ENCODE measurements at regions not wholly inside any gene's neighbourhood (a gene's known extent, or its start where the extent isn't known, plus 50 kb on each side); places are given as distances from the start of the nearest gene placed in this dataset.
"Not testable (repeated sequence)": the region's sequence is repeated elsewhere in the genome, so short reads cannot be mapped to it uniquely, and the experiment has no call there.

DNA sequence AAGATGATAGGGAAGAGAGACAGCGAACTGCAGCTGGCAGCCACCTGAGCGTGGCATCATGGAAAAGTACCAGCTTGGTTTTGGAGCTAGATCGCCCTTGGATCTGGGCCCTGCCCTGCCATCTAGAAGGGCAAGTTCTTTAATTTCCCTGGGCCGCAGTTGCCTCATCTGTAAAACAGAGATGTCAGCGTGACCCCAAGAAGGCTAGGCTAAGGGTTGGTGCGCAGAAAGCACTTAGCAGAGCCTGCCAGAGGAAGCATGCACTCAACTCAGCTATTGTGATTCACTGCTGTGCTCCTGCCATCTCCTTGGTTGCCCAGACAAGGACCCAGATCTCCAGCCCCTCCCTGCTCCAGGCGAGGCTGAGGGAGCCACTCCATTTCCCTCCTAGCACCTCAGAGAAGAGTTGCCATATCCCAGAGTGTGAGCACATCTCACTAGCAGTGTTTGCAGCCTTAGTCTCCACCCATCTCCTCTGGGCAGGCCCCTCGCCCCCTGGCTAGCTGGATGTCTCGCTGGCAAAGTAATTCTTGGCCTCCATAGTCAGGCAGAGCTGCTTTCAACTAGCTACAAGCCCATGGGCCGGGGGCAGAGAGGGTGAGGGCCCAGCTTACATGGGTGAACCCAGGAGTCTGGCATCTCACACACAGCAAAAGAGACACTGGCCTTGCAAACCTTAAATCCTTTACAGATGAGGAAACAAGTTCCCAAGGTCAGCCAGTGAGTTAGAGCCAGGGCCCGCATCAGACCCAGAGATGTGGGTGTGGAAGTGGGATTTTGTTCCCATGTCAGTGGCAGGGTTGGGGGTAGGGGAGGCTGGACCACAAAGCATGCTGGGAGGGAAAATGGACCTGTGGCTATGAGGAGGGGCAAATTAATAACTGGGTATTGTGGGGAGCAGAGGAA, 280.7 kb upstream of the TLE3 start:
- DNase-seq (ENCODE audit: low read depth): no peak

DNA sequence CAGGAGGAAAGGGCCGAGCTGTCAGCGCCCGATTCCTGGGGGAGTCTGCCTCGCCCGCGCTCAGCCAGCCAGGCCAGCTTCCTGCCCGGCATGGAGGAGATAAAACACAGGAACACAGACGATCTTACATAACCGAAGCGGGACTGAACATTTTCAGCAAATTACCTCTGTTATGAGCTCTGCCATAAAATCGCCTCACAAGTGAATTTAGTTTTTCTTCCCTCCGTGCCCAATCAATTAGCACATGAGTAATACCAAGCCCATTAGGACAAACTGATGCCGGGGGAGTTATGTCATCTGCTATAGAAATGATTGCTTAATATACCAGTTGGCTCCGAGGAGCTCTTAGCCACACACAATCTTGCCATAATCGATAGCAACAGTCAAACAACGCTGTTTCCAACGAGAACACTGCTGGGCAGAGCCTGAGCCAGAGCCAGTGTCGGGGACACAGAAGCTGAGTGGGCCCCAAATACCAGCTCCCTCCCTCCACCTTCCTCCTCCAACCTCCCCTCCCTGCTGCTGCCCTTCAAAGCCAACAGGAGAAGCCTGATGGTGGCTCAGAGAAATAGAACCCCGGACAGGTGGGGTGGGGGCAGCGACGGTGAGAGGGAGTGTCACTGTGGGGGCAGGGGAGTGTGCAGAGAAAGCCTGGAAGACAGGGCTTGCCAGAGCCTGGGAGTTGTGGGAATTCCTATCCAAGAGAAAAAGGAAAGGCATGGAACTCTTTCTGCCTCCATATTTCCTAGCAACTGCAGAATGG, 279.4 kb upstream of the TLE3 start:
- TF ChIP-seq, protein P1, sequence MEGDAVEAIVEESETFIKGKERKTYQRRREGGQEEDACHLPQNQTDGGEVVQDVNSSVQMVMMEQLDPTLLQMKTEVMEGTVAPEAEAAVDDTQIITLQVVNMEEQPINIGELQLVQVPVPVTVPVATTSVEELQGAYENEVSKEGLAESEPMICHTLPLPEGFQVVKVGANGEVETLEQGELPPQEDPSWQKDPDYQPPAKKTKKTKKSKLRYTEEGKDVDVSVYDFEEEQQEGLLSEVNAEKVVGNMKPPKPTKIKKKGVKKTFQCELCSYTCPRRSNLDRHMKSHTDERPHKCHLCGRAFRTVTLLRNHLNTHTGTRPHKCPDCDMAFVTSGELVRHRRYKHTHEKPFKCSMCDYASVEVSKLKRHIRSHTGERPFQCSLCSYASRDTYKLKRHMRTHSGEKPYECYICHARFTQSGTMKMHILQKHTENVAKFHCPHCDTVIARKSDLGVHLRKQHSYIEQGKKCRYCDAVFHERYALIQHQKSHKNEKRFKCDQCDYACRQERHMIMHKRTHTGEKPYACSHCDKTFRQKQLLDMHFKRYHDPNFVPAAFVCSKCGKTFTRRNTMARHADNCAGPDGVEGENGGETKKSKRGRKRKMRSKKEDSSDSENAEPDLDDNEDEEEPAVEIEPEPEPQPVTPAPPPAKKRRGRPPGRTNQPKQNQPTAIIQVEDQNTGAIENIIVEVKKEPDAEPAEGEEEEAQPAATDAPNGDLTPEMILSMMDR (IDR thresholded peaks at IDR 0.05; ENCODE audit: control insufficient read depth, insufficient read depth, low read depth, low read length, missing control alignments): no peak
- peak; percentile 24 for DNase-seq (ENCODE audit: low read depth)
- no peak overlapping the region for H3K4me3 ChIP-seq (ENCODE audit: control insufficient read depth, low read depth, low read length)

More for the DNA sequence above, 280.7 kb upstream of the TLE3 start:
- TF ChIP-seq, protein P1 (IDR thresholded peaks at IDR 0.05; ENCODE audit: control insufficient read depth, insufficient read depth, low read depth, low read length, missing control alignments): no peak
- H3K4me3 ChIP-seq (ENCODE audit: control insufficient read depth, low read depth, low read length): no peak overlapping the region

DNA sequence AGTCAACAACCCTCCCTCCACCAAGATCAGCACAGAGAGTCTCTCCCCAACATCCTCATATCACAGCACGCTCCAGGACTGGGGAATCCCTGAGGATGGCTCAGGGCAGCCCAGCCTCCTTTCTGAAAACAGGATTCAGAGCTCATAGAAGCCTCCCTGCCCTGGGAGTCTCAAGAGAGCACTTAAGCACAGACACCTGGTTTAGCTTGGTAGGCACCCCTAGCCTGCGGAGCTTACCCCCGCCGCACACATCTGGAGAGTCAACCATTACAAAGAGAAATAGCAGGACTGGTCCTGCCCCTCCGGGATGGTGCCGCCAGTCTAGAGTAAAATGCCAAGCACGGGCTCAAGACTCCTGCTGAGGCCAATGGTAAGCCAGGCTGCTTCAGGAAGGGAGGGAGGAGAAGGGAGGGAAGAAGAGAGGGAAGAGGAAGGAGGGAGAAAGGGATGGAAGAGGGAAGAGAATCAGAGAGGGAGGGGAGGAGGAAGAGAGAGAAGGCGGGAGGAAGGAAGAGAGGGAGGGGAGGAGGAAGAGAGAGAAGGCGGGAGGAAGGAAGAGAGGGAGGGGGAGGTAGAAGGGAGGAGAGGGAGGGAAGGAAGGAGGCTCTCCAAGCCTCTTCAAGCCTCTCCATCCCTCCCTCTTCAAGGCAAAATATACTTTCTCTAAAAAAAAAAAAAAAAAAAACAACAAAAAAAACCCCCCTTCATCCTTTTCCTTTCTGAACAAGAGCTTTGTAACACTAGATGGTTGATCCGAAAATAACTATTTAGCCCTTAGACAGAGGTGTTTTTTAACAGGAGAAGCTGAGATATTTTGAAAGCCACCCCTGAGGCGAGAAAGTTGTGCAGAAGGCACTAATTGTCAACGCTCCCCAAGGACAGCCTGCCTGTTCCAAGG, 278.6 kb upstream of the TLE3 start:
- no peak overlapping the region for H3K4me3 ChIP-seq (ENCODE audit: control insufficient read depth, low read depth, low read length)

DNA sequence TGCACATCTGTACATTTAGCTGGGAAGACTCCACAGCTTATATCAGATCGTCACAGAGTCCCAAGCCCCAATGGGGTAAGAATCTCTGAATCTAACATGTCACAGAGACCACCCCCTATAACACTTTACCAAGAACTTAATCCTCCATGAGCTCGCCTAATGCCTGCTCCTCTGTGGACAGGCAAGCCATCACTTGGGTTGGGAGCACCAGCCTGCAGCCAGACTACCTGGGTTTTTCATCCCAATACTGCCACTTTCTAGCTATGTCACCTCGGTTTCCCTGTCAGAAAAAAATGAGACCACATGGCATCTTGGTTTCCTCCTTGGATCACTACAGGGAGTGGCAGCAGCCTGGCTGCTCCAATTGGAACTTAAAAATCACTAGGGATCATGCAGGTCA, 277.9 kb upstream of the TLE3 start:
- DNase-seq (ENCODE audit: low read depth): no peak
- H3K4me3 ChIP-seq (ENCODE audit: control insufficient read depth, low read depth, low read length): no peak overlapping the region
- TF ChIP-seq, protein P1 (IDR thresholded peaks at IDR 0.05; ENCODE audit: control insufficient read depth, insufficient read depth, low read depth, low read length, missing control alignments): no peak

More for the DNA sequence above, 278.6 kb upstream of the TLE3 start:
- TF ChIP-seq, protein P1 (IDR thresholded peaks at IDR 0.05; ENCODE audit: control insufficient read depth, insufficient read depth, low read depth, low read length, missing control alignments): no peak
- no peak for DNase-seq (ENCODE audit: low read depth)

DNA sequence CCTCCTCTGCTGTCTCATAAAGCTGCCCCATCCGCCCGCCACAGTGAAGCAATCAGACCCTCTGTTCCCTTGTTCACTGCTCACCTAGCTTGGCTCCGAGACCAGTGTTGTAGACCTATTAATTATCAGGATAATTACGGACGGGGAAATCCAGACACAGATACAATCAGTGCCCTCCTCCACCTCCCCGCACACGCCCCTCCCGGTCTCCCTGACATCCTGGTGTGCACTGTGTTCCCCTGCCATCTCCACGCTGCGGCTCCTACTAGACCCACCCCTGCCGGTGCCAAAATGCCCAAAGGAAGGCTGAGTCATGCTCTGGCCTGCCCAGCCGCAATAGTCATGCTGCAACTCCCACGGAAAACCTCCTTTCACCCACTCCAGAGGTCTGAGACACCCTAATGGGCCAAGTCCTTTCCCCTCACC, 277.3 kb upstream of the TLE3 start:
- H3K4me3 ChIP-seq (ENCODE audit: control insufficient read depth, low read depth, low read length): no peak overlapping the region
- TF ChIP-seq, protein P1 (IDR thresholded peaks at IDR 0.05; ENCODE audit: control insufficient read depth, insufficient read depth, low read depth, low read length, missing control alignments): no peak
- DNase-seq (ENCODE audit: low read depth): peak; percentile 3

DNA sequence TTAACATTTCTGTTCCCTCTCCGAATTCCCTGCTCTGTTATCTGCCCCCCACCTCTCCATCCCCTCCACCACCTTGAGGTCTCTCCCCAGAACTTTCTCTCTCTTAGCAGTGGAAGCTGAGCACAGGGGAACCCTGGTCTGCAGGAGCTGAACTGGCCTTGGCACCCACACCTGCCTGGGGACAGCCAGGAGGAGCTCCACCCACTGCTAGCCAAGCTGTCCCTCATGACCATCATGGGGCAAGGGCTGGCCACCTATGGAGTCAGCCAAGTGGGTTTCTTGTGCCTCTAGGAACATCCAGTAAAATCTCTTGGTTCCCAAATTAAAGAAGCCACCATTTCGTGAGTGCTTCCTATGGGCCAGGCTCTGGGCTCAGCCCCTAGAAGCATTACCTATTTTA, 276.4 kb upstream of the TLE3 start:
- TF ChIP-seq, protein P1 (IDR thresholded peaks at IDR 0.05; ENCODE audit: control insufficient read depth, insufficient read depth, low read depth, low read length, missing control alignments): no peak
- DNase-seq (ENCODE audit: low read depth): no peak
- no peak overlapping the region for H3K4me3 ChIP-seq (ENCODE audit: control insufficient read depth, low read depth, low read length)

DNA sequence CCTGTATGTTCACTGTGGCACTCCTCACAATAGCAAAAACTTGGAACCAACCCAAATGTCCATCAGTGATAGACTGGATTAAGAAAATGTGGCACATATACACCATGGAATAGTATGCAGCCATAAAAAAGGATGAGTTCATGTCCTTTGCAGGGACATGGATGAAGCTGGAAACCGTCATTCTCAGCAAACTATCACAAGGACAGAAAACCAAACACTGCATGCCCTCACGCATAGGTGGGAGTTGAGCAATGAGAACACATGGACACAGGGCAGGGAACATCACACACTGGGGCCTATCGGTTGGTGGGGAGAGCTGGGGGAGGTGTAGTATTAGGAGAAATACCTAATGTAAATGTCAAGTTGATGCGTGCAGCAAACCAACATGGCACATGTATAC, 275.7 kb upstream of the TLE3 start:
- not testable (repeated sequence) for DNase-seq (ENCODE audit: low read depth); H3K4me3 ChIP-seq (ENCODE audit: control insufficient read depth, low read depth, low read length)

DNA sequence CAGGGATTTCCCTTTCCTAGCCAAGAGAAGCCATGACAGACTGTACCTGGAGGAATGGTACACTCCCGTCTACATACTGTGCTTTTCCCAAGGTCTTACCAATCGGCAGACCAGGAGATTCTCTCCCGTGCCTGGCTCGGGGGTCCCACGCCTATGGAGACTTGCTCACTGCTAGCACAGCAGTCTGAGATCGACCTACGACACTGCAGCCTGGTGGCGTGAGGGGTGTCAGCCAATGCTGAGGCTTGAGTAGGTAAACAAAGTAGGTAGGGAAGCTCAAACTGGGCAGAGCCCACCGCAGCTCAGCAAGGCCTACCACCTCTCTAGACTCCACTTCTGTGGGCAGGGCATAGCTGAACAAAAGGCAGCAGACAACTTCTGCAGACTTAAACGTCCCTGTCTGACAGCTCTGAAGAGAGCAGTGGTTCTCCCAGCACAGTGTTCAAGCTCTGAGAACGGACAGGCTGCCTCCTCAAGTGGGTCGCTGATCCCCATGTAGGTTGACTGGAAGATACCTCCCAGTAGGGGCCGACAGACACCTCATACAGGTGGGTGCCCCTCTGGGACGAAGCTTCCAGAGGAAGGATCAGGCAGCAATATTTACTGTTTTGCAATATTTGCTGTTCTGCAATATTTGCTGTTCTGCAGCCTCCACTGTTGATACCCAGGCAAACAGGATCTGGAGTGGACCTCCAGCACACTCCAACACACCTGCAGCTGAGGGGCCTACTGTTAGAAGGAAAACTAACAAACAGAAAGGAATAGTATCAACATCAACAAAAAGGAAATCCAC, 270.4 kb upstream of the TLE3 start:
- DNase-seq (ENCODE audit: low read depth); H3K4me3 ChIP-seq (ENCODE audit: control insufficient read depth, low read depth, low read length): not testable (repeated sequence)

All from AG09309 (cell line).